ENCODE measurements at regions not wholly inside any gene's neighbourhood (a gene's known extent, or its start where the extent isn't known, plus 50 kb on each side); places are given as distances from the start of the nearest gene placed in this dataset.

DNA sequence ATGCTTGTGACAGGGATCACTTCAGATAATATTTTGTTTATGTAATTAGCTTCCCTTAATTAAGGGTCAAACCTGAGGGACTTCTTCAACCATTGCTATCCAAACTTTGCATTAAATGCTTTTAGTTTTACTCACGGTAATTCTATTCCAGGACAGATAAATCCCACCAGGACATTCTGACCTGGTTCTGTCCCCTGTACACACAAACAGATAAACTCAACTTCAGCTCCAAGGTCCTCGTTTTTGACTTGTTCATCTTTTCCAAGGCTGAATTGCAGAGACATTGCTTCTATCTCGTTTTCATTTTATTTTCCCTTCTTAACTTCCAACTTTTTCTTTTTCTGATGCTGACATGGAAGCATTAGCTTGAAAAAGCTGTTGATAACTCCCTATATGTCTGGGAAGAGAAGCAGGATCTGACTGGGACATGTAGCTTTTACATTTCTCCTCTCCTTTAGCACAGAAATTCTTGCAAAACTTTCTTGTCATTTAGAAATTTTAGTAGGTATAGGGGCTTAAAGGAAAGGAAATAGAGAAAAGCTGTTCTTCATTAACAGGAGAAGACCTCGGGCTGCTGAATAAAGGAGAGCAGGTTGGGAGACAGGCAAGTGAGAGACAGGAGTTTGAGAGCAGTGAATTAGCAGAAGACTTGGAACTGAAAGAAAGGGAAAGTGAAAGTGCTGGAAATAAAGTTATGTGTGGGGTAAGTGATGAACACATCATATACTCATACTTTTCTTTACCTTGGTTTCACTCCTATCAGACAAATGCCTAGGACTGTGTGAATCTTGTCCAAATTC lies 231.7 kb upstream of the B3GALT2 start:
- TF ChIP-seq, protein P1, sequence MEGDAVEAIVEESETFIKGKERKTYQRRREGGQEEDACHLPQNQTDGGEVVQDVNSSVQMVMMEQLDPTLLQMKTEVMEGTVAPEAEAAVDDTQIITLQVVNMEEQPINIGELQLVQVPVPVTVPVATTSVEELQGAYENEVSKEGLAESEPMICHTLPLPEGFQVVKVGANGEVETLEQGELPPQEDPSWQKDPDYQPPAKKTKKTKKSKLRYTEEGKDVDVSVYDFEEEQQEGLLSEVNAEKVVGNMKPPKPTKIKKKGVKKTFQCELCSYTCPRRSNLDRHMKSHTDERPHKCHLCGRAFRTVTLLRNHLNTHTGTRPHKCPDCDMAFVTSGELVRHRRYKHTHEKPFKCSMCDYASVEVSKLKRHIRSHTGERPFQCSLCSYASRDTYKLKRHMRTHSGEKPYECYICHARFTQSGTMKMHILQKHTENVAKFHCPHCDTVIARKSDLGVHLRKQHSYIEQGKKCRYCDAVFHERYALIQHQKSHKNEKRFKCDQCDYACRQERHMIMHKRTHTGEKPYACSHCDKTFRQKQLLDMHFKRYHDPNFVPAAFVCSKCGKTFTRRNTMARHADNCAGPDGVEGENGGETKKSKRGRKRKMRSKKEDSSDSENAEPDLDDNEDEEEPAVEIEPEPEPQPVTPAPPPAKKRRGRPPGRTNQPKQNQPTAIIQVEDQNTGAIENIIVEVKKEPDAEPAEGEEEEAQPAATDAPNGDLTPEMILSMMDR (IDR thresholded peaks at IDR 0.05) = no peak
- TF ChIP-seq CEBPB (IDR thresholded peaks at IDR 0.05) = no peak
- no peak for TF ChIP-seq POLR2AphosphoS2 (conservative IDR thresholded peaks at IDR 0.05; ENCODE audit: low read length)
- TF ChIP-seq, protein P2, sequence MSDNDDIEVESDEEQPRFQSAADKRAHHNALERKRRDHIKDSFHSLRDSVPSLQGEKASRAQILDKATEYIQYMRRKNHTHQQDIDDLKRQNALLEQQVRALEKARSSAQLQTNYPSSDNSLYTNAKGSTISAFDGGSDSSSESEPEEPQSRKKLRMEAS (IDR thresholded peaks at IDR 0.05) = no peak
- no peak for TF ChIP-seq POLR2A (IDR thresholded peaks at IDR 0.05; ENCODE audit: low read length)
- TF ChIP-seq, protein P3, sequence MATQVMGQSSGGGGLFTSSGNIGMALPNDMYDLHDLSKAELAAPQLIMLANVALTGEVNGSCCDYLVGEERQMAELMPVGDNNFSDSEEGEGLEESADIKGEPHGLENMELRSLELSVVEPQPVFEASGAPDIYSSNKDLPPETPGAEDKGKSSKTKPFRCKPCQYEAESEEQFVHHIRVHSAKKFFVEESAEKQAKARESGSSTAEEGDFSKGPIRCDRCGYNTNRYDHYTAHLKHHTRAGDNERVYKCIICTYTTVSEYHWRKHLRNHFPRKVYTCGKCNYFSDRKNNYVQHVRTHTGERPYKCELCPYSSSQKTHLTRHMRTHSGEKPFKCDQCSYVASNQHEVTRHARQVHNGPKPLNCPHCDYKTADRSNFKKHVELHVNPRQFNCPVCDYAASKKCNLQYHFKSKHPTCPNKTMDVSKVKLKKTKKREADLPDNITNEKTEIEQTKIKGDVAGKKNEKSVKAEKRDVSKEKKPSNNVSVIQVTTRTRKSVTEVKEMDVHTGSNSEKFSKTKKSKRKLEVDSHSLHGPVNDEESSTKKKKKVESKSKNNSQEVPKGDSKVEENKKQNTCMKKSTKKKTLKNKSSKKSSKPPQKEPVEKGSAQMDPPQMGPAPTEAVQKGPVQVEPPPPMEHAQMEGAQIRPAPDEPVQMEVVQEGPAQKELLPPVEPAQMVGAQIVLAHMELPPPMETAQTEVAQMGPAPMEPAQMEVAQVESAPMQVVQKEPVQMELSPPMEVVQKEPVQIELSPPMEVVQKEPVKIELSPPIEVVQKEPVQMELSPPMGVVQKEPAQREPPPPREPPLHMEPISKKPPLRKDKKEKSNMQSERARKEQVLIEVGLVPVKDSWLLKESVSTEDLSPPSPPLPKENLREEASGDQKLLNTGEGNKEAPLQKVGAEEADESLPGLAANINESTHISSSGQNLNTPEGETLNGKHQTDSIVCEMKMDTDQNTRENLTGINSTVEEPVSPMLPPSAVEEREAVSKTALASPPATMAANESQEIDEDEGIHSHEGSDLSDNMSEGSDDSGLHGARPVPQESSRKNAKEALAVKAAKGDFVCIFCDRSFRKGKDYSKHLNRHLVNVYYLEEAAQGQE (IDR thresholded peaks at IDR 0.05) = no peak
- TF ChIP-seq, protein P4, sequence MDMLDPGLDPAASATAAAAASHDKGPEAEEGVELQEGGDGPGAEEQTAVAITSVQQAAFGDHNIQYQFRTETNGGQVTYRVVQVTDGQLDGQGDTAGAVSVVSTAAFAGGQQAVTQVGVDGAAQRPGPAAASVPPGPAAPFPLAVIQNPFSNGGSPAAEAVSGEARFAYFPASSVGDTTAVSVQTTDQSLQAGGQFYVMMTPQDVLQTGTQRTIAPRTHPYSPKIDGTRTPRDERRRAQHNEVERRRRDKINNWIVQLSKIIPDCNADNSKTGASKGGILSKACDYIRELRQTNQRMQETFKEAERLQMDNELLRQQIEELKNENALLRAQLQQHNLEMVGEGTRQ (IDR thresholded peaks at IDR 0.05) = no peak
- TF ChIP-seq SREBF2 (IDR thresholded peaks at IDR 0.05) = no peak

All from A549 (cell line).